GM12872 (cell line): ENCODE measurements at regions not wholly inside any gene's neighbourhood (a gene's known extent, or its start where the extent isn't known, plus 50 kb on each side); places are given as distances from the start of the nearest gene placed in this dataset.

ENCODE experiments used
- TF ChIP-seq, protein P1 (sequence below): IDR thresholded peaks from 3 replicates; pipeline ENCODE4 v1.5.1; 2011; ENCODE audit warnings: low read depth, mild to moderate bottlenecking, low read length, moderate library complexity; ENCODE audit not compliant: insufficient read depth

DNA sequence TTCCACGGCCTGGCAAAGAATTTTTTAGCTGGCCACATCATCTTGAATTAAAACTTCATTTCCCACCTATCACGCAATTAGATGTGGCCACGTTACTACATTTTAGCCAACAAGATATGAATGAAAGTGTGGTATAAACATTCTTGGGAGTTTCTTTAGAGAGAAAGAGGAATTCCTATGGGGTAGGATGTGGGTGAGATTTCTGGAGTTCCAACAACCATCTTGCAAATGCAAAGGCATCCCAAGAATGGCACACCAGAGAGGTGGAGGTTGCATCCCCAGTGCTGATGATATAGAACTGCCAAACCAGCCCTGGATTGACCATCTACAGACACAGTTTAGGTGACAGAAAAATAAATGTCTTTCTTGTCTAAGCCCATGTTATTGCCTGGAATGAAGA, 66.3 kb upstream of the AKAP13 start:
- TF ChIP-seq, protein P1, sequence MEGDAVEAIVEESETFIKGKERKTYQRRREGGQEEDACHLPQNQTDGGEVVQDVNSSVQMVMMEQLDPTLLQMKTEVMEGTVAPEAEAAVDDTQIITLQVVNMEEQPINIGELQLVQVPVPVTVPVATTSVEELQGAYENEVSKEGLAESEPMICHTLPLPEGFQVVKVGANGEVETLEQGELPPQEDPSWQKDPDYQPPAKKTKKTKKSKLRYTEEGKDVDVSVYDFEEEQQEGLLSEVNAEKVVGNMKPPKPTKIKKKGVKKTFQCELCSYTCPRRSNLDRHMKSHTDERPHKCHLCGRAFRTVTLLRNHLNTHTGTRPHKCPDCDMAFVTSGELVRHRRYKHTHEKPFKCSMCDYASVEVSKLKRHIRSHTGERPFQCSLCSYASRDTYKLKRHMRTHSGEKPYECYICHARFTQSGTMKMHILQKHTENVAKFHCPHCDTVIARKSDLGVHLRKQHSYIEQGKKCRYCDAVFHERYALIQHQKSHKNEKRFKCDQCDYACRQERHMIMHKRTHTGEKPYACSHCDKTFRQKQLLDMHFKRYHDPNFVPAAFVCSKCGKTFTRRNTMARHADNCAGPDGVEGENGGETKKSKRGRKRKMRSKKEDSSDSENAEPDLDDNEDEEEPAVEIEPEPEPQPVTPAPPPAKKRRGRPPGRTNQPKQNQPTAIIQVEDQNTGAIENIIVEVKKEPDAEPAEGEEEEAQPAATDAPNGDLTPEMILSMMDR: no peak

DNA sequence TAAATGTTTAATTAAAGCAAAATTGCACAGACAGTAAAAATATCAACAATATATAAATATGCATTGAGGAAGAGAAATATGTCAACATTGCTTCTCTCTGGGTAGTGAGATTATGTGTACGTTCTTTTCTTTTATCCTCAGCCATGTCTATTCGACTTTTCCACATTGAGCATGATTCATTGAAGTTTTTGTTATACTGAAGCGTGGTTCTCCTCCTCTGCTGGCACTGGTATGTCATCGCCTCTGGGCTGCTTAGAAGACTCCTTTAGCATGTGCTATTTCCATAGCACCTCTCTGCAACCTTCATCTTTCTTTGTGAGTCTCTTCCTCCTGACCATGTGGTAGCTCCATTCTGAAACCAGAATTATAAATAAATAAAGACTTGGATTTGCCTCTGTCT, 65.8 kb upstream of the AKAP13 start:
- TF ChIP-seq, protein P1: no peak

DNA sequence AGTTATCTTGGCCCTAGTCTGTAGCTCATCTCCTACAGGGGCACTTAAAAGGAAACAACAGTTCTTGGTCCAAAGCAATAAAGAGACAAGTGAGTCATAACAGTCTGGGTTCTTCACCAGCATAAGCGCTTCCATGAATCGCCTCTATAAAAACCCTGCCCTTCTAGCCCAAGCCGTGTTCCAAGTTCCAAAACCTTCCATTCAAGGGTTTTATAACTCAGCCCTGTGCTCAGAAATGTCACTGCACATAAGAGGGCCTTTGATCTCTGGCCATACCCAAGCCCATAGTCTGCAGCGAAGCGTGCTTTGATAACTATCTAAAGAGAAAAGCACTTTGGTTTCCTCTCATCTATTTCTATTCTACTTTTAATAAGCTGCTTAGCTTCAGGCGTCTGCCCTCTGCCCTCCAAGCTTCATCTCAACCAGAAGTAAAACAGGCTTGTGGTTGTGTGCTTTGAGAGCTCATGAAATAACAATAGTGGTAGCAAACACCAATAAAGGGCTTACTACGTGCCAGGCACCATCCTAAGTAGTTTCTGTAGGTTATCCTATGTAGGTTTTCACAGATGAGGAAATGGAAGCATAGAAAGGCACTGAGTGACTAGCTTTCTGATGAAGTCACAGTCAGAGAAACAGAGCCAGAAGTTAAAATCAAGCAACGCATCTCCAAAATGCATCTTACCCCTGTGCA, 64.0 kb upstream of the AKAP13 start:
- TF ChIP-seq, protein P1: no peak

DNA sequence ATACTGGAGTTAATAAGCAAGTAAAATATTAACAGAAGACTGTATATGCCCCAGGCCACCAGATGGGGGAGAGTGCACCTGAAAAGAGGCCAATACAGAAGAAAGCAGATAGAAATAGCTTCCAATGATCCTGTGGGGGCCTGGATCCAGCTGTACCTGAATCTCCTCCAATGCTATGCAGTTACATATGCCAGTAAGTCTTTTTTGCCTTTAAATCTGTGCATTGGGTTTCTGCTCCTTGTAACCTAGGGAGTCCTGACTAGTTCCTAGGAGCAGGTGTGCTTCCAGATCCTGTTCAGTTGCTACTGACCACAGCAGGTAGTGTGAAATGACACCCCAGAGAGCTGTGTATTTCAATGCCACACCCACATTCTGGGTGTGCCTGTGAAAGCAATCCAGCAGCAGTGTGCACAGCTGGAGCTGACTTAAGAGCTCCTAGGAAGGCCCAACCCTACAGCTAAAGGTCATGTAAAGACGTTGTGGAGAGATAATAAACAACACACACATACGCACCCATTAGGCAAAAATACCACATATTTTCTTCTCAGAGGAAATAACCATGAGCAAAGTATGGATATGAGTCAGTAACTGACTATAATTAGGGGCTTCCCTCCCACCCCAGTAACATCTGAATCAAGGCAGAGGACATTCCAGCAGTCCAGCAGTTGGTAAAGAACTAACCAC, 62.2 kb upstream of the AKAP13 start:
- TF ChIP-seq, protein P1: peak; percentile 32; the same call in 2 of the 3 replicates

DNA sequence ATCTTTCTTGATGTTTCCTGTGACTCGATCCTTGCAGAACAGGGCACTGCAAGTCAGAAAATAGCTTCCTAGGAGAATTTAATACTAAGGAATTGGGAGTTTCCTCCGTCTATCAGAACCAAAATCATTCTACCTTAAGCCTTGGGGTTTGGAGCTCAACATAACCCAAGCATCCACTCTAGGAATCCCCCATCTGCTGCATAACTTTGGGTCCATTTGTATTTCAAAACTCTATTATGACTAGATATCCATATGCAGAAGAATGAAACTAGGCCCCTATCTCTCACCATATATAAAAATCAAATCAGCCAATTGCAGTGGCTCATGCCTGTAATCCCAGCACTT, 61.7 kb upstream of the AKAP13 start:
- TF ChIP-seq, protein P1: no peak

DNA sequence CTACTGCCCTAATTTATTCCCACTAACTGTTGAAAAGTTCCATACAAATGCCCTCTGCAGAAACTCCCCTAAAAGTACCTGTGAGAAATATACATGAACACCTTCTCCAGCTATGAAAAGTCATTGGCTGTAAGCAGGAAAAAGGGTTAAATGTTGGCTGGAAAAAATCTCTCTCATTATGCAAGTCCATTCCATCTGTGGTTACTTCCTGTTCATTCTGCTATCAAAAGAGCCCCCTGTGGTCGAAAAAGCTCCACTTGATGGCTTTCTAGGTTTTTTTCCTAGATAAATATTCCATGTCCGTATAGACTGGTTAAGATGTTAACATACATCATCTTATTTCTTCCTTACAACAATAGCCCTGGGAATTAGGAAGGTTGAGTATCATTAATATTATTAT, 56.2 kb upstream of the AKAP13 start:
- TF ChIP-seq, protein P1: no peak

DNA sequence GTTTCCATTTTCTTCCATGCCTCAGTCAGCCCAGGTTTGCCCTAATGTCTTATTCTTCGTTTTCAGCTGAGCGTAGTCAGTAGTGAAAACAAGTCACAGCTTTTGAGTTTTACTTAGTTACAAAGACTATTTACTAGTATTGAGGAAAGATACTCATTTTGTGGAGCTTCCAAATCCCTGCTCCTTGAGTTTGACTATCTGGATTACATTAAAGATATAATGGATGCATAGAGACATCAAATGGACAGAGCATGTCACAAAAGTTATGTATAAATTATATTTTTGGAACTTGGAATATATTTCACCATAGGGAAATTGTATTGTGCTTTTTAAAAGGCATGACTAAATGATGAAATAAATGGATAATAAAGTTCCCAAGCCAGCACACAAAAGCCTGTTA, 54.6 kb upstream of the AKAP13 start:
- TF ChIP-seq, protein P1: no peak
